HG02623 (cell line): ENCODE measurements at regions not wholly inside any gene's neighbourhood (a gene's known extent, or its start where the extent isn't known, plus 50 kb on each side); places are given as distances from the start of the nearest gene placed in this dataset.

Source experiments
- ATAC-seq: cut with Tn5 transposase; IDR thresholded peaks from one replicate; pipeline ENCODE4 v1.9.1; 2021; ENCODE audit warnings: moderate library complexity; ENCODE audit not compliant: unreplicated experiment

DNA sequence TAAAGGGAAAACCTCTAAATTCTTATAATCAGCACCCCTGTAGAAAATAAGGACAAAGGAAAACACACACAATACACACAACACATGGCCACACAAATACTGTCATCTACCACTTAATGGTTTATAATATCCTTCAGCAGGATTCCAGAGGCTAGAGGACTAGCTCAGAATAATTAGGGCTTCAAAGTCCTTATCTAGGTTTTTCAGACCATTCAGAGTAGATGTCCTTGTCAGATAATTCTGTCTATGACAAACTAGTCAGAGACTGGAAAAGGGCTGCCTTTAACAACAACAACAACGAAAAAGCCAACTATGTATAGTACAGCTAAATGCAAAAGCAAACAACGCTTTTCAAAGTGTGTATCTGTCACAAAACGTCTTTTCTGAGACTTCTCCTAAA lies 456.5 kb upstream of the CNTN5 start:
- no peak for ATAC-seq

GRCh38 chr11:98564881-98565280 lies 455.9 kb upstream of the CNTN5 start:
- no peak for ATAC-seq

DNA sequence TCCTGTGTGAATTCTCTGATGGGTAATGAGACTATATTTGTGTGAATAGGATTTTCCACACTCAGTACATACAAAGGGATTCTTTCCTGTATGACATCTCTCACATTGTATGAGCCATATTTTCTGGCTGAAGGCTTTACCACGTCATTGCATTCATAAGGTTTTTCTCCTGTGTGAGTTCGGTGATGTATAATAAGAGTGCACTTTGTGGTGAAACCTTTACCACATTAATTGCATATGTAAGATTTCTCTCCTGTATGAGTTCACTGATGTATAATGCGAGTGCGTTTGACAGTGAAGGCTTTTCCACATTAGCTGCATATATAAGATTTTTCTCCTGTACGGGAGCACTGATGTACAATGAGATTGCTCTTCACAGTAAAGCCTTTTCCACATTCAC lies 455.4 kb upstream of the CNTN5 start:
- ATAC-seq = no peak

DNA sequence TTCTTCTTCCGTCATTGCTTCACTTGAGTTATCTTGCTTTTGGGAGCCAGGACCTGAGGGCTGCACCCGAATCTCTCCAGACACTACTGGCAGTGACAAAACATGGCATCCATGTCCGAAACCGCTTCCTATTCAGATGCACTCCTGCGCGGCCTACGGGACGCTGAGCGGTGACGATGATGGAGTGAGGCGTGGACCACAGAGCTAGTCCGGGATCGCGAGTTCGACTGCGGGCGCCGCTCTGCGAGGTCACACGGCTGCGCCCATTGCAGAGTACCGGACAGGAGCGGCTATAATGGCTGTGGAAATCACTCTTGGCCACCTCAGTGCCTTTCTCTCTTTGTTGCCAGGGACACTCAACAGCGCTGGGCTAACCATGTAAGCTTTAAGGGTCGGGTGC lies 453.8 kb upstream of the CNTN5 start:
- ATAC-seq = no peak

DNA sequence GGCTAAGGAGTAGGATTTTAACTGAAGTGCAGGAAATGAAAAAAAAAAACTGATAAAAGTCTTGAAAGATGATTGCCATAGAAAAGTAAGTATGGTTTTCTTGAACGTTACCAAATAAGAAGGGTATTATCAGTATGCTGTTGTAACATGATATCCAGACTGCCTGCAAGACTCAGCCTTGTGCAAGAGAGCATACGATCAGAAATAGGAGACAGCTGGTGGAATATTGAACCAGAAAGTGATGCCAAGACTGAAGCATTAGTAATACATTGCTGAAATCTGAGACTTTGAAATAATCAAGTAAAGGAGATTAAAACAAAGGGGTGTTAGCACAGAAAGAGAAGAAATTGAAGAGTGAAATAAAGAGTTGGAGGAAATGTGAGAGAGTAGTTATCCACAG lies 452.7 kb upstream of the CNTN5 start:
- no peak for ATAC-seq

GRCh38 chr11:98572941-98573340 lies 447.8 kb upstream of the CNTN5 start:
- no peak for ATAC-seq

GRCh38 chr11:98587884-98588283 lies 432.9 kb upstream of the CNTN5 start:
- no peak for ATAC-seq

DNA sequence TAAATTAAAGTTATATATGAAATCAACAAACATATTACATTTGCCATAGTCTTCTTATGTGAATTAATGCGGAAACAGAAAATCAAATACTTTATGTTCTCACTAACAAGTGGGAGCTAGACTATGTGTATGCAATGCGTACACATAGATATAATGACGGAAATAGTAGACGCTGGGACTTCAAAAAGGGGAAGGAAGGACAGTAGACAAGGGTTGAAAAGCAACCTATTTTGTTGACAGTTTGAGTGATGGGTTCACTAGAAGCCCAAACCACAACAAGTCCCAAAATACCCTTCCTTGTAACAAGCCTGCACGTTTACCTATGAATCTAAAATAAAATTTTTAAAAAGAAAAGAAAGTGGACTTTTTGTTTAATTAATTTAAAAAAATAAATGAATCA lies 430.8 kb upstream of the CNTN5 start:
- ATAC-seq = no peak

- no peak for ATAC-seq
Measured at GRCh38 chr11:98600103-98600502, 420.6 kb upstream of the CNTN5 start.

- no peak for ATAC-seq
Measured at GRCh38 chr11:98600786-98601773, 419.7 kb upstream of the CNTN5 start.

DNA sequence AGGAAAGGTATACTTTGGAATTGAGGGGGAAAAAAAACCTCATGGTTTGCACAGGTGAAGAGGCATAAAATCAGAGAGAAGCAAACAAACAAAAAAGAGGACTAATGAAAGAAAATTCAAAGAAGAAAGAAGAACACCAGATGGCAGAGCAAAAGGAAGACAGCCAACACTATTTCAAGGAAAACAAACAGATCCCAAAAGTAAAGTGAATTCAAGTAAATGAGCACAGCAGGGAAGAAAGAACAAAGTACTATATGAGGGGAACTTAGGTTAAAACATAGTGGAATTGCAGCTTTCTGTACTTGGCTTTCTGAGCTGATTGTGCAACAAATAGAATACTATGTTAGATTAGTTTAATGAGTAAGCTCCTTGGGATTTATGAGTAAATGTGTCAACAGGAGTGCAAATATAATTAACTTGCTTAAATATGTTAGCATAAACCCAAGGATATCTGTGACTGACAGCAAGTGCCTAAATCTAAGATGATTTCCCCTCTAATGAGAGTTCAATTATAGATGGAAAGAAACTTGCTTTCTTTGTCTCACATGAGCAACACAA lies 404.6 kb upstream of the CNTN5 start:
- no peak for ATAC-seq

DNA sequence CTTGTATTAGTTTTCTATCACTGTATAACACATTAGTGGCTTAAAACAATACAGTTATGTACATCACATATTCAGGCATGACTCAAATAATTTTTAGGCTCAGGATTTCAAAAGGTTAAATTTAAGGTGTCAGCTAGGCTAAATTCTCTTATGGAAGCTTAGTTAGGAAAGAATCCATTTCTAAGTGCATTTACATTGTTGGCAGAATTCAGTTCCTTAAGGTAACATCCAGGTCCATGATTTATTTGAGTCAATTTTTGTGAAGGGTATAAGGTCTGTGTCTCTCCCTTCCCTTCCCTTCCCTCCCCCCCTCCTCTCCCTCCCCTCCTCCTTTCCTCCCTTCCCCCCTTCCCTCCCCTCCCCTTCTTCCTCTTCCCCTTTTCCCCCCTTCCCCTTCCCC lies 399.0 kb upstream of the CNTN5 start:
- ATAC-seq = no peak

- ATAC-seq = no peak
Measured at GRCh38 chr11:98625526-98625925, 395.2 kb upstream of the CNTN5 start.

GRCh38 chr11:98630736-98631135 lies 390.0 kb upstream of the CNTN5 start:
- ATAC-seq = no peak

DNA sequence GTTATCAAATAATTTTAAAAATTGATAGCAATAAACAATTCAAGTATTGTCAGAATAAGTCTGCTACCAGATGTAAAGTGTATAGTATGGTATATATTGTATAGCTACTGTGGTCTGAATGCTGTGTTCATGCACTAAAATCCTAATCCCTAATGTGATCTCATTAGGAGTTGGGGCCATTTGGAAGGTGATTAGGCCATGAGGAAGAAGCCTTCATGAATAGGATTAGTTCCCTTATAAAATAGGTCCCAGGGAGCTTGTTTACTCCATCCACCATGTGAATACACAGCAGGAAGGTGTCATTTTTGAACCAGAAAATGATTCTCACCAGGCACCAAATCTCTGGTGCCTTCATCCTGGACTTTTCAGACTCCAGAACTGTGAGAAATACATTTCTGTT lies 363.0 kb upstream of the CNTN5 start:
- no peak for ATAC-seq

GRCh38 chr11:98659431-98659830 lies 361.3 kb upstream of the CNTN5 start:
- no peak for ATAC-seq

DNA sequence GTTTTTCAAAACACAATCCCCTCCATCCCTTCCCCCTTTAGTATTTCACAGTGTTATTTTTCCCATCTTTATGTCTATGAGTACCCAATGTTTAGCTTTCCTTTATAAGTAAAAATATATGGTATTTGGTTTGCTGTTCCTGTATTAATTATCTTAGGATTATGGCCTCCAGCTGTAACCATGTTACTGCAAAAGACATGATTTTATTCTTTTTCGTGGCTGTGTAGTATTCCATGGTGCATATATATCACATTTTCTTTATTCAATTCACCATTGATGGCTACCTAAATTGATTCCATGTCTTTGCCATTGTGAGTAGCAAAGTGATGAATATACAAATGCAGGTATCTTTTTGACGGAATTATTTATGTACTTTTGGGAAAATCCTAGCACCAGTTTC lies 346.4 kb upstream of the CNTN5 start:
- no peak for ATAC-seq

DNA sequence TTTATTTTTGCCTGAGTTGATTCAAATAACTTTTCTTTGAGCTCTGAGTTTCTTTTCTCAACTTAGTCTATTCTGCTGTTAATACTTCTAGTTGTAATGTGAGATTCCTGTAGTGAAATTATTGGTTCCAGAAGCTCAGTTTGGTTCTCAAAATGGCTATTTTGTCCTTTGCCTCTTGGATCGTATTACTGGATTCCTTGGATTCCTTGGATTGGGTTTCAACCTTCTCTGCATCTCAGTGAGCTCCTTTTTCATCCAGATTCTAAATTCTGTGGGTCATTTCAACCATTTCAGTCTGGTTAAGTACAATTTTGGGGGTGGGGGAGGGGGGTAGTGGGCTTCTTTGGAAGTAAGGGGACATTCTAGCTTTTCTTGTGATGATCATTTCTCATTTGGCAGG lies 341.1 kb upstream of the CNTN5 start:
- ATAC-seq = no peak

DNA sequence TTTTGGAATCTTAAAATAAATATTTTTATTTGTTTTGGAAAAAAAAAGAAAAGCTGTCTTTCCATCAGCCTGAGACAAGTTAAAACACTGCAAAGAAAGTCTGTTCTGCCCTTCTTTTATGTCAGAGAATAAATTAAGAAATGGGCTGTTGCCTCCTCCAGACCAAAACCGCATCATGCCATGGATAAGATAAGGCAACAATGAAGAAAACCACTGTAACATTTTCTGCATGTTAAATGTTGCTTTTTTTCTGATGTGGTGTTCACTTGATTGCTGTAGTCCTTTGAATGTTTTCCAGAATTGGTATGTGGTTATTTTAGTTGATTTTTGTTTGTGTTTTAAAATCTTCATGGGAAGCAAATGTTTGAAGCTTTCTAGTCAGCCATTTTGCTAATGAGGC lies 319.2 kb upstream of the CNTN5 start:
- no peak for ATAC-seq

GRCh38 chr11:98703779-98704556 lies 316.8 kb upstream of the CNTN5 start:
- no peak for ATAC-seq

GRCh38 chr11:98710026-98710425 lies 310.7 kb upstream of the CNTN5 start:
- no peak for ATAC-seq

DNA sequence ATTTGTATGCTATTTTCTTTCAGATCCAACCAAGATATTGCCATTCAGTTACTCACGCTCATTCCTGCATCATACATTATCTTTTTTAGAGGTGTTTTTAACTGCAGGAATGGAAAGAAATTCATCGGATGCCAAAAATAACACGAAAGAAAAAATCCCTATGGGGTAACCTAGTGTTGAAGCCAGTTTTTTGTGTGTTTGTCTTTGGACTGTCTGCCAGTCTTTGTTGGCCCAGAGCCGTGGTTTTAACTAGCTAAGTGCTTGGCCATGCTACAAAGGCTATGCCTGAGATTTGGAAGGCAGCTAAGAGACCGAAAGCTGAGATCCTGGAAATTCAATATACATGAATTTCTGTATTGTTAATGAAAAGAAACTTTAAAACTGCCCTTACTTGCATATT lies 309.8 kb upstream of the CNTN5 start:
- ATAC-seq = no peak
